Left renal cortex interstitium (tissue), 4 donors: ENCODE measurements at regions not wholly inside any gene's neighbourhood (a gene's known extent, or its start where the extent isn't known, plus 50 kb on each side); places are given as distances from the start of the nearest gene placed in this dataset.

Experiments
- DNase-seq, 4 donors: peaks; one replicate each; pipeline ENCODE4 v3.0.0-alpha.2; 2013; ENCODE audit warnings: low read depth in 4 of 4, low spot score in 2 of 4, missing footprints in 1 of 4

DNA sequence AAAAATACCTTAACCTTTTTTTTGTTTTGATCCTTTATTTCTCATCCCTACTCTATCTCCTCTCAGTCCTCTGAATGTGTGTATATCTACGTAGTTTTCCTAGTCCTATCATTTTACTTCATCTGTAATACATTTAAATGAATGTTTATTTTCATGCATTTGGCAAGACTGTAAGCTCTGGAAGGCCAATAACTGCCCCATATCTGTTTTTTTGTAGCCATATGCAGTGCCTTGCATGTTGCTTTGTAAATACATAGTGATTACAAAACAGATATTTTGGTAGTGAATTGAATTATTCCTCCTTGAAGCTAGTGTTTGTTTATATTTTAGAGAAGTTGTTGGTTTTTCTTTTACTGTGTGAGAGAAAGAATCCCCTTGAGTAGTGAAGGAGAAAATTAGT lies 450.2 kb downstream of the PCDH18 start:
- no peak for DNase-seq

DNA sequence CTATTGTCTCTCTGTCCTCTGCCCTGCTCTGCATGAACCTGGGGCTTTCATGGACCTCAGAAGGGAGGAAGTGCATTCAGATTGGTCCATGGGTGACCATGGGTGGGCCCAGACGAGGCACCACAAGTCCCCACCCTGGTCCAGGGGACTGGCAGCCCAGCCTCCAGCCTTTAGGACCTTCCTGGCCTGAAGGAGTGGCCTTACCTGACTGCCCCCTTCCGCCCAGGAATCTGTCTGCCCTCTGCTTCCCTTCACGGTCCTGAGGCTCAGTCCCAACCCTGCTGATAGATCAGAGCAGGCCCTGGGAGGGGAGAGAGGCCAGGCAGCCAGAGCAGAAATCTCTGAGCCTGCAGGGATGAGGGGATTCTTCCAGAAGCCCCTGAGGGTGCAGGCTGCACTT lies 455.4 kb downstream of the PCDH18 start:
- DNase-seq, result no peak

DNA sequence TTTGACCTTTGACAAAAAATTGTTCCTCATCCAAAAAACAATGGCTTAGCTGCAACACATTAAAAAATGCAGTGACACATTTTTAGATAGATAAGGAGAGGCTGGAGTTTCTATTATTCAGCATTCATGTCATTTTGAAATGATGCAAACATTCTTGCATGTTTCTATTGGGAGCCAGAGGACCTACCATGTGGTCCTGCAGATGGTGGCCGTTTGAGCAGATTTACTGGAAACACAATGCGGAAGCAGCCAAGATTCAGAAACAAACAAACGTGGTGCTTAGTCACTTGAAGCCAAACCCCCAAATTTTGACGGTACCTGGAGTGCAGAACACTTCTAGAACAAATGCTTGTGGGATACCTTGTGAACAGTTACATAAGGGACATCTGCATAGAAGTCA lies 456.7 kb downstream of the PCDH18 start:
- DNase-seq, result no peak

DNA sequence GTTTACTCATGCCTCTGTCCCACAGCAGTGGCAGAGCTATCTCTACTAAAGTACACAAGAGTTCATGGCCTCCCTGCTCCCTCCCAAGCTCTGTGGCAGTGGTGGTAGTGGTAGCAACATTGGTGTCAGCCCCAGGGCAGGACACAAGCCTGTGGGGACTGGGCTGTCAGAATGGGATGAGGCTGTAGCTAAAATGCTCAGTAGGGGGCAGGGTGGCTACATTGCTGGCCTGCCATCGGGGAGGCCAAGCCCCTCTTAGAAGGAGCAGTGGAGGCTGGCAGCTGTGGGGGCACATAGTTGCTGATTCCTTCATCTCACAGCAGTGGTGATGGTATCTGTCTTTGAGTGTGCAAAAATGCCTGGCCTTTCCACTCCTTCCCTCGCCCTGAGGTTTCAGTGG lies 461.7 kb downstream of the PCDH18 start:
- no peak for DNase-seq

DNA sequence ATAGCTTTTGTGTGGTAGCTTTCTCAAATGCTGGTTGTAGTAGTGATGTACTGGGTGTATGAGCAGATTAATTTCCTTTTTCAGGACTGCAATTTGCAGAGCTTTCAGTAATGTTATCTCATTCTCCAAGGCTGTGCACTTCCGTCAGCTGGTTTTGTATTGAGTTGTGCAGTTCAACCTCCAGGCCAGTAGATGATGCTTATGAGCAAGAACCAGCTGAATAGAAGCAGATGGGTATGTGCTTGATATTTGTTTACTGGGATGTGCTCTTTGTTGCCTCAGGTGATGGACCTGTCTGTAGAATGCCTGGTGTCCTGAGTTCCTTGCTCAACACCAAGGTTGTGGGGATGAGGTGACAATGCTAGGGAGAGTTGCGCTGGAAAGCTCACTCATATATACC lies 462.8 kb downstream of the PCDH18 start:
- no peak for DNase-seq

DNA sequence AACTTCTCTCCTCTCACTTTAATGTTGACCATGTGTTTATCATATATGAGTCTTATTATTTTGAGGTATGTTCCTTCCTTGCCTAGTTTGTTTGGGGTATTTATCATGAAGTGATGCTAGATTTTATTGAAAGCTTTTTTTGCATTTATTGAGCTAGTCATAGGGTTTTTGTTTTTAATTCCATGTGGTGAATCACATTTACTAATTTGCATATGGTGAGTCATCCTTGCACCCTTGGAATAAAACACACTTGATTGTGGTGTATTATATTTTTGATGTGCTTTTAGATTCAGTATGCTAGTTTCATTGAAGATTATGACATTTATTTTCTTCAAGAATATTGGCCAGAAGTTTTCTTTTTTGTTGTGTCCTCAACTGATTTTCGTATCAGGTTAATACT lies 464.6 kb downstream of the PCDH18 start:
- DNase-seq, result no peak

DNA sequence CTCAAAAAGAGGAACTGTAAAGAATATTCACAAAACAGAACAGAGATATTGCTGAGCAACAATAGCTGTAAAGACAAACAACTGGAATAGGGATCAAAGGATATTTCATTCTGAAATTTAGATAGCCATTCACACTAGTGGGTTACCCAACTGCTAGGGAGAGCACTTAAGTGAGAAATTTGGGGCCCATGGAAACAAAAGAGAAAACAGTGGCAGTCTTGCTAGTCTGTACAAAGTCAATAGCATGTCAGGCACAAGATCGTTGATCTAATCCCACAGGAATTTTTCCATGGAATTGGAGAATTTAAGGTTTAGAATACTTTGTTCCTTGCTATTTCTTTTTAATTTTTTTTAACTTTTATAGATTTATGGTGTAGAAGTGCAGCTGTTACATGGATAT lies 467.0 kb downstream of the PCDH18 start:
- DNase-seq, result no peak

DNA sequence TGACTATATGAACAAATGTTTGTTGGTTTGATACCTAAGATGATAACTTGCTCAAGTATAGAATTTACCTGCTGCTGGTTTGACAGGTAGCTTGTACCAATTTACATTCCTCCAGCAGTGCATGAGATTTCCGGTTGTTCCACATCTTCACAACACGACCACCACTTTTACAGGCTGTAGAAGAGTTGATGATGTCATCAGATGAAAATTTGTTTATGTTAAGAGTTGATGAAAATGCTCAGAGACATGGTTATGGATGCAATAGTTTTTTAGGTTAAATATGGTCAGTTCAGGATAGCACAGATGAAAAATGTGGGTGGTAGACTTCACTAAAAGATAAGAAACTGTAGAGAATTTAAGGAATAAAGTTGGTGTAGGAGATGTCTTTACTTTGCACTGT lies 468.3 kb downstream of the PCDH18 start:
- no peak for DNase-seq

DNA sequence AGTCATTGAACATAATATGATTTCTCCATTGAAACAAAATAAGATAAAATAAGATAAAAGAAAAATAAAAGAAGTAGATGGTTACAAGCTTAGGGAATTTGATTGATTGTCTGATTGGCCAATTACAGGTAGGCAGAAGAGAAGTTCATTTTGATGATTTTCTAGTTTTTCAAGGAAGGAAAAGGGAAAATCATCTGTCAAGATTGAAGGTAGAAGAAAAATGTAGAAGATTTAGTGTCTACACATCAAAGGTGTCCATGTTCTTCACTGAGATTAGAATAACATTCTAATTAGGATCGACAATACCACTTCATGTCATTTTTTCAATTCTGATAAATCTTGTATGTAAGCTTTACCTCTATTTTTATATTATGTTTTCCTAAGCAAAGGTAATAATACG lies 489.1 kb downstream of the PCDH18 start:
- no peak for DNase-seq

DNA sequence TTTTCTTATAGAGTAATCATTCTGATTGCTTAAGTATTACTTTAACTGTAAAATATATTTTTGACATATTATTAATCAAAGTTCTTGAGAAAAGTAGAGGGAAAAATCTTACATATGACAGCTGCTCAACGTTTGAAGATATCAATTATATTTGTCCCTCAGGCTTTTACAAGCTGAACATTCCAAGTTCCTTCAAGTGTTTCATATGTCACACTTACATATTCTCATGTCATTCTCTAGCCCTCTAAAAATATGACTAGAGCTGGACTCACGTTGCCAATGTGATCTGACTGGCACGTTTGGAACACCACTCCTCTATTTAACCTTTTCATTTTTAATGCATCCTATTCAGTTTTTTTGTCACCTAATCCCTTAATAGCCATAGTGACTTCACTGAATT lies 492.9 kb downstream of the PCDH18 start:
- DNase-seq, result no peak

DNA sequence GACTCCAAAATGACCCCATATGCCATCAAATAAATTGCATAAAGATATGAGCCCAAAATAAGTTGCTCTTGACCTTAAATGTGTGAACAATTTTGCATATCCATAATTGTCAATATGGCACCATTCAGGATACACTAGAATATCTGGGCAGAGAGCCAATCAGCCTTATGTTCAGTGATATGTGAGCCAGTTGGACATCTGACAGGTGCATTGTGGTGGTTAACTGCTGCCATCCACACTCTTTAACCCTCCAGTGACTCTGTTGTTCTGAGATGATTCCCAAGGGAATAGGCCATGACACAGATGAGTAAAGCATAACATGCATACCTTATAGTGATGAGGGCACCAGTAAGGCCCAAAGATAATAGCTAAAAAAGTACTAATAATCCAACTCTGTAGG lies 500.1 kb downstream of the PCDH18 start:
- no peak for DNase-seq

DNA sequence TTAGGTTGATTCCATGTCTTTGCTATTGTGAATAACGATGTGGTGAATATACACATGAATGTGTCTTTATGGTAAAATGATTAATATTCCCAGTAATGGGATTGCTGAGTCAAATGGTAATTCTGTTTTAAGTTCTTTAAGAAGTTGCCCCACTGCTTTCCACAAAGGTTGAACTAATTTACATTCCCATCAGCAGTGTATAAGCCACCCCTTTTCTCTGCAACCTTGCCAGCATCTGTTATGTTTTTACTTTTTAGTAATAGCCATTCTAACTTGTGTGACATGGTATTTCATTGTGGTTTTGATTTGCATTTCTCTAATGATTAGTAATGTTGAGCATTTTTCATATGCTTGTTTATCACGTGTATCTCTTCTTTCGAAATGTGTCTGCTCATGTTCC lies 503.3 kb downstream of the PCDH18 start:
- no peak for DNase-seq

DNA sequence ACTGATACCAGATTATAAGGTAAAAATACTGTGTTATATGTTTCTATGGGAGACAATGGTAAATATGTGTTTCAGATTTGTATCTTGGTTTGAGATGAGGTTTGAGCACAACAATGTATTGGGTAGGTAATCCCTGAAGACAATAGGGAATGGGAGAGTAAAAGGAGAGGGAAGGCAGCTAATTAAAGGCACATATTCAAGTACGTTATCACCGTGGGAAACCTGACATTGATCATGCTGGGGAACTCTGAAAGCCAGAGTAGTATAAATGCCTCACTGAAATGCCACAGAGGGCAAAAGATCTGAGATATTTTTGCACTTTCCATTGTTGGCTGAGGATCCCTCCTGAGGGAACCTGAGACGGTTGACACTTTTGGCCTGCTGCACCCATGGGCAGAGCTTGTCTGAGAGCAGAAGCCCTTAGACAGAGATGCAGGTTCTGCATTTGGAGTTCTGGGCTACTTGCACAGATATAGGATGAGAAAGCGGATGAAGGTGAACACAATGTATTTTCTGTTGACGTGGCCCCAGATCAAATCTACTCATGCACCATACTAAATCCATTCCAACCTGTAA lies 506.7 kb downstream of the PCDH18 start:
- DNase-seq, result no peak

DNA sequence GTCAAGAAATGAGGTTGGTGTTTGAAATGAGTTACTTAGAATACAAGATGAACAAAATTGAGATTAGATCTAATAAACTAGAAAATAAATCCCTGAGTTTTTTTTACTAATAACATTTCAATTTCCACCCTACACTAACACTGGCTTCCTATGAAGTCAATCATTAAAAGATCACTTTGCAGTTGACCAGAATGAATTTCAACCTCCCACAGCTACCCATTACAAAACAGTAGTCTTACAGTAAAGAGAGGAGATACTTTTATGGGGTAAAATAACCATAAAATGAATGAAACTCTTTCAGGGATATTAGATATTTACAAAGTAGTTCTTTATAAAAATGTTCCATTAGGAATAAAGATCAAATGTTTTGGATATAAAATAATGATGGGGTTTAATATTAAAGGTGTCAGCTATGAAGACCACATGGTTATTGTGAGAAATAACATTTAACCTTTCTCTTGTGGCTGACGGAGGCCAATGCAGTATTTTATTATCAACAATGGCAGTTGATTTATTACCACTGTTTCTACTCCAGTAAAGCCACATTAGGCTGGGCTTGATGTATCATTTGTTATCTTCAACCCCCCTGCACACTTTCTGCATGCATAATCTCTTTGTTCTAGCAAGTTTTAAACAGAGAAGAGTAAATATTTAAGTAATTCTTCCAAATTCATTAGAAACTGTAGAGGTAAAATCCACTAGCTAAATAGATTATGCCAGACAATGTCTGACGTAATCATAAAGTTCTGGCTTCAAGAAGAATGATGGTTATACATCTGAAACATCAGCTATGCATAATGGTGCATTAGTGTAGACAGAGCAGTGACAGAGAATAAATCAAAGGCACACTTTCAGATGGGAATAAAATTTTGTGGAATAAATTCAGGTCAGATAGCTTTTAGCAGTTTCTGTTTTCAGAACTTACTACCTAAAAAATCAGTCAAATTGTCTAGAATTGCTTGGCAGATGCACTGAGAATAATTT lies 516.6 kb downstream of the PCDH18 start:
- peak in 3 of 4 donors; percentile 2 to 12 (median 6) for DNase-seq

DNA sequence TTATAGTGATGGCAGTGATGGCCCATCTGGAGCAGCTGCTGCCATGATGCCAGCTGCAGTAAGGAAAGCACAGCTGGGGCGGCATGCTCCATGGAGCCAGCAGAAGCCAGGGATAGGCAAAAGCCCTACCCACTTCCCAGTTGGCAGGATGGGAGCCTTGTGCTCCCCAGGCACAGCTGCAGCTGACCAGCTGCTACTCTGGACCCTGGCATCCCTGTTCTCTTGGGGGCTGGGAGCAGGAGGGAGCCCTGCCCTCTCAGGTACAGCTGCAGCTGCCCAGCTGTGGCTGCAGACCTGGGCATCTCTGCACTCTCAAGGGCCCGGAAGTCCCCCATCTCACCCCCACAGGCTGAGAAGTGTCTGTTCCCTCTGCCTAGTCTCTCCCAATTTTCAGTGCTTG lies 531.9 kb downstream of the PCDH18 start:
- no peak for DNase-seq

DNA sequence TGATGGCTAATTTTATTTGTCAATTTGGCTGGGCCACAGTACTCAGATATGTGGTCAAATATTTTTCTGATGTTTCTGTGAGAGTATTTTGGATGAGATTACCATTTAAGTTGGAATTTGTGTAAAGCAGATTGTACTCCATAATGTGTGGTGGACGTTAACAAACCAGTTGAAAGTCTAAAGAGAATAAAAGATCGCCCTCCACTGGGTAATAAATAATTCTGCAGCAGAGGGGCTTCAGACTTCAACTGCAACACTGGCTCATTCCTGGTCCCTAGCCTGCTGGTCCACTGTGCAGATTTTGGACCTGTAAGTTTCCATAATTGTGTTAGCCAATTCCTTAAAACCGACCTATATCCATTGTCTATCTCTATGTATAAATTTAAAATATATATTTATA lies 540.3 kb downstream of the PCDH18 start:
- DNase-seq, result no peak

DNA sequence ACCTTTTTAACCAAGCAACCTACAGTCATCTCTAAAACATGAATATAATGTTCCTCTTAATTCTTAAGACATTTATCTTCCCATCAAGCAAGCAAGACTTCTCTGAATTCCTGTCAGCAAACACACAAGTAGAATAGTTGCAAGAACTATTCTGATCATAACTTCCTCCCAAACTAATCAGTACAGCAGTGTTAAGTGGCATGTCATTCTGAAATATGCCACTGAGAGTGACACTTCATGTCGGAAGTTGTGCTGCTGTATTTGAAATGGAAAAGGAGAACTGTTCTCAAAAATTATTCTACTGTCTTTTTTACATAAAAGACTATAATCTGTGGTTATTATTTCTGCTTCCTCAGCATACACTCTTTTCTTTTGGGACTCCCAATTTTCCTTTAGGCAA lies 546.6 kb downstream of the PCDH18 start:
- DNase-seq, result no peak

DNA sequence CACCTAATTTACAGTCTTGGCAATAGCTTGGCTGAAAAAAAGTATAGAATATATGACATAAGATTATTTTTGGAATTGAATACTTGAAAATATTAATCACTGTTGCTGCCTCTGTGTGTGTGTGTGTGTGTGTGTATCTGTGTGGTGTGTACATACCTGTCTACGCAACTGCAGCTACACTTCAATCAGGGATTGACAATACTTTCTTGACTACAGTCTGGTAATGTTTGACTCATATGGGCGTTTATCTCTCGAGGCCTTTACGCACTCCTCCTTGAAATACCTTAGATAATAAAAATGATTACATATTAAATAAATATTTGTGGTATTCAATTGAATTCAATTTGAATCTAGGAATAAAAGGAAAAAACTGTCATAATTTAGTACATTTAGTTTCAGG lies 565.2 kb downstream of the PCDH18 start:
- DNase-seq, result no peak

DNA sequence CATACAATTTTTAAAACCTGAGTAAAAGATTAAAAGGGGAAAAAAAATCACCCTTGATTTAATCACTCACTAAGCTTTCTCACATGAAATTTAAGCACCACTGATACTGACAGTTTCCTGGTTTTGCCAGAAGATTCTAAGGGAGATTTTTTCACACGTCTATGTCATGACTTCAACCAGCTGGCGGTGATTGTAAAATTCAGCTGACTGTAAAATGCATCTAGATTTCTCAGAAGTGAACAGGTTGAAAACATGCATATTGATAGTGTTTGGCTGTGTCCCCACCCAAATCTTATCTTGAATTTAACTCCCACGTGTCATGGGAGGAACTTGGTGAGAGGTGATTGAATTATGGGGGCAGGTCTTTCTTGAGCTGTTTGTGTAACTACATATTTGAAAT lies 566.8 kb downstream of the PCDH18 start:
- DNase-seq, result no peak

DNA sequence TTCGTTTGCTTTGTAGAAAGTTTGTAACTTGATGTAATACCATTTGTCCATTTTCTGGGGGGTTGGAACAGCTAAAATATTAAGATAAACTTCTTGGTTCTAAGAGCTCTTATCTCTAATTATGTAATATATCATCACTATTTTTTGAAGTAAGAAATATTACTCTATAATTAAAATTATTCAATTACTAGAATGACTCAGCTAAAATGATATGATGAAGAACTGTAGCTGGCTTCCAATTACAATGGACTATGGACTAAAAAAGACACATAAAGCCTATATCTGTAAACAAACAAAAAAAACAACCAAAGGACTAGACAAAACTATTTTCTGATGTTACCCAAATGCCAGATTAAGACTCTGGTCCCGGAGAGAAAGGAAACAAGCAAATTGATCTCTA lies 569.4 kb downstream of the PCDH18 start:
- no peak for DNase-seq

DNA sequence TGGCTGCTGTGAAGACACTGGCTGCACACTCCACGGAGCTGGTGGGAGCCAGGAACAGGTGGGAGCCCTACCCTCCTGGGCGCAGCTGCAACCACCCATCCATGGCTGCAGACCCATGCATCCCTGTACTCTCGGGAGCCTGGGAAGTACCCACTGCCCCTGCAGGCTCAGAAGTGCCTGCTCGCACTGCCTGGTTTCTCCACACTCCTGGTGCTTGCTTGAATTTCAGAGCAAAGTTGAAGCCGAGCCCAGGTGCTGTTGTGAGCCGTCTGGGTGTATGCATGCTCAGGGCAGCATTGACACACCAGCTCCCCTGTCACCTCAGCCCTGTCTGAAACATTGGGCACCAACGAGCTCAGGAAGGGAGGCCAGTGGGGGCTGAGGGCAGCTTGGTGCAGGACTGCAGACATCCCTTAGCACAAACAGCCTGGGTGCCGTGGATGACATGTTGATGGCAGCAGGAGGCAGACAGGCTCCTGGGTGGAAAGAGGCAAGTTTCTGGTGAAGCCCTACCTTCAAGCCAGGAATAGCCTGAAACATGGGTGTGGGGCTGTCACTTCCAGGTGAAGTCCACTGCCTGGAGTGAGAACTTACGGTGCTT lies 585.9 kb downstream of the PCDH18 start:
- no peak for DNase-seq

DNA sequence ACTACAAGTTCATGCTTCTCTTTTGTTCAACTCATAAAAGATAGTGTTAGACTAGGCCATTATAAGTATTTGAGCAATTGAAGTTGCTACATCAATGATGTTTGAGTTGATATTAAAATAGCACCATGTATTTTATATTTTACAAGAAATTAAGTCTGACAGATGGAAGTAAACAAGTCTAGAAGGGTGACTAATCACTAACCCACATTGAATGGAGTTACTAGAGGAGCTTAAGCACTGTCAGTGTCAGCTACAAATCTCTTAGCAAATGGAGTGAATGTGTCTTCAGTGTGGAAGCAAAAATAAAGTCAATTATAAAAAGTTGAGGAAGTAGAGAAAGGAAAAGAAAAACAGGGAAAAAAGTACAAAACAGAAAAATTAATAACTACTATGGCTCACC lies 592.5 kb downstream of the PCDH18 start:
- no peak for DNase-seq
